ENCODE measurements at regions not wholly inside any gene's neighbourhood (a gene's known extent, or its start where the extent isn't known, plus 50 kb on each side); places are given as distances from the start of the nearest gene placed in this dataset.
"Not testable (repeated sequence)": the region's sequence is repeated elsewhere in the genome, so short reads cannot be mapped to it uniquely, and the experiment has no call there.

DNA sequence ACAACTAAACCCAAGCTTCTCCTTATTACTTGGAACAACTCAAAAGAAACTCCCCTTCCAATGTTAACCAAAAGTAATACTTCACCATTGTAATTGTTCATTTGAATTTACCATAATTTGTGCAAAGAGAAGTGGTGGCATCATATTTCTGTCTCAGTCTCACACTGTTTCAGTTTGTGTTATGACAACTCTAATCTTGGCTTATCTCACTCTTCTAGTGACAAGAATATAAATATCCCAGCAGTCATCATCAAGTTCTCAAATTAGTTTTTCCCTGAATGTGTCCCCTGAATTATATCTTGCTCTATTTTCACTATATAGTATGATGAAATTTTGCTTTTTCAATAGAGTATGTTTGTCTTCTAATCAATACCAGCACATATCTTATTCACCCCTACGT is 681.4 kb upstream of the PRR20A start:
- no peak overlapping the region for H3K4me3 ChIP-seq (replicated peaks in 1 of 2; ENCODE audit: low read depth in 2 of 2, low read length in 2 of 2)
- DNase-seq (ENCODE audit: low read depth in 2 of 2), result no peak
- TF ChIP-seq, protein P1, sequence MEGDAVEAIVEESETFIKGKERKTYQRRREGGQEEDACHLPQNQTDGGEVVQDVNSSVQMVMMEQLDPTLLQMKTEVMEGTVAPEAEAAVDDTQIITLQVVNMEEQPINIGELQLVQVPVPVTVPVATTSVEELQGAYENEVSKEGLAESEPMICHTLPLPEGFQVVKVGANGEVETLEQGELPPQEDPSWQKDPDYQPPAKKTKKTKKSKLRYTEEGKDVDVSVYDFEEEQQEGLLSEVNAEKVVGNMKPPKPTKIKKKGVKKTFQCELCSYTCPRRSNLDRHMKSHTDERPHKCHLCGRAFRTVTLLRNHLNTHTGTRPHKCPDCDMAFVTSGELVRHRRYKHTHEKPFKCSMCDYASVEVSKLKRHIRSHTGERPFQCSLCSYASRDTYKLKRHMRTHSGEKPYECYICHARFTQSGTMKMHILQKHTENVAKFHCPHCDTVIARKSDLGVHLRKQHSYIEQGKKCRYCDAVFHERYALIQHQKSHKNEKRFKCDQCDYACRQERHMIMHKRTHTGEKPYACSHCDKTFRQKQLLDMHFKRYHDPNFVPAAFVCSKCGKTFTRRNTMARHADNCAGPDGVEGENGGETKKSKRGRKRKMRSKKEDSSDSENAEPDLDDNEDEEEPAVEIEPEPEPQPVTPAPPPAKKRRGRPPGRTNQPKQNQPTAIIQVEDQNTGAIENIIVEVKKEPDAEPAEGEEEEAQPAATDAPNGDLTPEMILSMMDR (IDR thresholded peaks at IDR 0.05; ENCODE audit: low read depth, low read length), result no peak

DNA sequence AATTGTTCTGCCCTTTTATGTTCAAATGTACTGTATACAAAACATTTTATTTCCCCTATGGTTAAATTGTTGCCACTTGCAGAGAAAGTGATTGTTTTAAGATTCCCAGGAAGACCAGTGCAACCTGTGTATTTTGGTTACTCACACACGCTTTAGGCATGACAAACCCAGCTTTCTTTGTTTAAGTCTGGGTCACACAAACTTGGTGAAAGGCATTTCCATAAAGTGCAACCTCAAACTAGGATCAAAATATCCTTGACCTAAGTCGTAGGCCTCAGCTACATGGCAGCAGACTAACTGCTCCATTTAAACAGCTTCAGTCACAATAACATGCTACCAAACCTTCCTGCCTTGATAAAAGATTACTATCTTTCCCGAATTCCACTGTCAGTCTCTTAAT is 639.0 kb upstream of the PRR20A start:
- TF ChIP-seq, protein P1 (IDR thresholded peaks at IDR 0.05; ENCODE audit: low read depth, low read length), result no peak
- DNase-seq (ENCODE audit: low read depth in 2 of 2), result no peak

DNA sequence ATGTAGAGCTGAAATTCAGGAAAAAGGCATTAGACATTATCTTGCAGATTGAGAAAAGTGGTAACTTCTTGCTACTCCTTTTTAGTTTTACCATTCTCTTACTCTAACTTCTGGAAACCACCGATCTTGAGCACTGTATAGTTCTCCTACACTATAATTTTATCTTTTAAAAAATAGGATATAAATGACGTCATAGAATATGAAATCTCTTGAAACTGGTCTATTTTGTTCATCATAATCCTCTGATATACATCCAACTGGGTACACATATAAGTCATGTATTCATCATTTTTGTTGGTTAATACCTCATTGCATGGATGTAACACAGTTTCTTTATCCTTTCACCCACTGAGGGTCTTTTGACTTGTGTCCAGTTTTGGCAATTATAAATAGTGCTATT is 629.9 kb upstream of the PRR20A start:
- TF ChIP-seq, protein P1 (IDR thresholded peaks at IDR 0.05; ENCODE audit: low read depth, low read length), result no peak
- H3K4me3 ChIP-seq (replicated peaks in 1 of 2; ENCODE audit: low read depth in 2 of 2, low read length in 2 of 2), result no peak overlapping the region
- DNase-seq (ENCODE audit: low read depth in 2 of 2), result no peak

More for the DNA sequence above, 639.0 kb upstream of the PRR20A start:
- H3K4me3 ChIP-seq (replicated peaks in 1 of 2; ENCODE audit: low read depth in 2 of 2, low read length in 2 of 2), result no peak overlapping the region

DNA sequence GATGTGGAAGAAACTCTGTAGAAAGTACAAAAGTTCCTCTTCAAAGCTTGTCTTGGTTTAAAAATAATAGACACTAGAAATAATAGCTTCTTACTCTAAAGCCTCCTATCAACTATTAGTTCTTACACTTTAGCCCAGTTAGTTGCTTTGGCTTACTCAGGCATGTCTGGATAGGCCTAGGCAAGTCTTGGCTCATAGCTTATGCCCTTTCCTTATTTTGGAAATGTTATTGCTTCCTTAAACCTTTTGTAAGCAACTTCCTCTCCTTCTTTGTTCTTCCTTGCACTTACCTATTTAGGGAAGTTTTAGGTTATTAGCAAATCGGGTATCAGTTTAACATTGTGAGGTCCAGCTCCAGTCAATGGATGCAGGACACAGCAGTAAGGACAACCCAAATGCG is 628.4 kb upstream of the PRR20A start:
- not testable (repeated sequence) for H3K4me3 ChIP-seq (replicated peaks in 1 of 2; ENCODE audit: low read depth in 2 of 2, low read length in 2 of 2); DNase-seq (ENCODE audit: low read depth in 2 of 2)

DNA sequence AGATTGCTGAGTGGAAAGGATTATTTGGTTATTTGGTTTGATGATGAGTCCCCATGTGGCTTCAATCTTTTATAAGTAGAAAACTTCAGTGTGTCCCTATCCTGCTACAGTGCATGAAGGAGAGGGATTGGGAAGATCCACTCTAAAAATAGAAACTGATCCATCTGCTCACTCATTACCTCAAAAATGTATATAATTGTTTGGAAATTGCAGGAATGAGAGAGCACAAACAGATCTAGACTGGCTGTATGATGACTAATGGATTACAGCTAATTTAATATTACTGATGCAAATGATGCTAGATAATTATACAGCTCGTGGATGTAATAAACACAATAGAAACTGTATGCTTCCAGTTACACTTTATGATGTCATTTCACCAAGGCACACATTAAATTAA is 625.3 kb upstream of the PRR20A start:
- TF ChIP-seq, protein P1 (IDR thresholded peaks at IDR 0.05; ENCODE audit: low read depth, low read length), result no peak
- DNase-seq (ENCODE audit: low read depth in 2 of 2), result no peak
- no peak overlapping the region for H3K4me3 ChIP-seq (replicated peaks in 1 of 2; ENCODE audit: low read depth in 2 of 2, low read length in 2 of 2)

DNA sequence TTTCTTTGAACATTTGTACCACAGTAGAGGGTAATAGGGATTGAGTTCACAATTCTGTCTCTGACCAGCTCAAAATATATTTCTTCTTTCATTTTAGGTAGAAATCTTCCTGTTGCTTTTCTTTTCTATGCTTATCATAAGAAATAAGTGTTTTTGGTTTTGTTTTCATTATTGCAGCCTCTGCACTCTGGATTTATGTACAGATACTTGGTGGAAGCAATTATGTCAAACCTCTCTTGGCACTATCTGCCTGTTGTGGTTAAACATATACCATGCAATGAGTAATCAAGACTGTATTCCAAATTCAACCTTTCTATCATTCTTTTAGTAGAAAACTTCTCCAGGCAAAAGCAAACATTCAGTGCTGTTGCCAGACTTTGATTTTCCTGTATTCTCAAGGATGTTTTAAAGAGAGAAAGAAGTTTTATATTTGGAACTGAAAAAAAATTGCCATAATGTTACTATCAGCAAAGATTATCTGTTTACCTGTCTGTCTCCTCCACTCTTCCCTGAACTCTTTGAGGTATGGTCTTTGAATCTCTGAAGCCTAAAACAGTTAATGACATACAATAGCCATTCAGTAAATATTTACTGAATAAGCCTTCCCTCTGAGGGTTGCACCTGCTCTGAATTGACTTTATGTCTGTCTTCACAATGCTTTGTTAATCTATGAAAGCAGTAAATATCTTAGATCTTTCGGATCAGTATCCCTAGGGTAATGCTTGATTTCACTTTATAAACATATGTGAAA is 612.5 kb upstream of the PRR20A start:
- DNase-seq (ENCODE audit: low read depth in 2 of 2), result no peak
- TF ChIP-seq, protein P1 (IDR thresholded peaks at IDR 0.05; ENCODE audit: low read depth, low read length), result no peak
- H3K4me3 ChIP-seq (replicated peaks in 1 of 2; ENCODE audit: low read depth in 2 of 2, low read length in 2 of 2), result no peak overlapping the region

DNA sequence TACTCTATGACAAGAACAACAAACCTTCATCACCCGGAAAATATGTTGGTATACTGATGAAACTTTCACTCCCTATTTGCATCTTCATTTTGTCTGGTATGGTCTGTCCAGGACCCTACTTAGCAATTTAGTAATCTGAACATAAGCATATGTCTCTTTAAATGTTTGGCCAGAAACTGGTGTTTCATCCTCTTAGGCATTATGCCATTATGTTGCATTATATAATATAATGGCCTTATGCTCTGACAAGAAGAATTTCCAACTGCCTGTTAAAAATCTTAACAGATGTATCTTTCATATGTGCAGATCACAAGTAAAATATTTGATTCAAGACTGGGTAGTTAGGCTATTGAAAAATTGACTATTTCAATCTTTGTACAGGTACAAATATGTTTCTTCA is 610.6 kb upstream of the PRR20A start:
- DNase-seq (ENCODE audit: low read depth in 2 of 2), result no peak
- H3K4me3 ChIP-seq (replicated peaks in 1 of 2; ENCODE audit: low read depth in 2 of 2, low read length in 2 of 2), result no peak overlapping the region
- TF ChIP-seq, protein P1 (IDR thresholded peaks at IDR 0.05; ENCODE audit: low read depth, low read length), result no peak

DNA sequence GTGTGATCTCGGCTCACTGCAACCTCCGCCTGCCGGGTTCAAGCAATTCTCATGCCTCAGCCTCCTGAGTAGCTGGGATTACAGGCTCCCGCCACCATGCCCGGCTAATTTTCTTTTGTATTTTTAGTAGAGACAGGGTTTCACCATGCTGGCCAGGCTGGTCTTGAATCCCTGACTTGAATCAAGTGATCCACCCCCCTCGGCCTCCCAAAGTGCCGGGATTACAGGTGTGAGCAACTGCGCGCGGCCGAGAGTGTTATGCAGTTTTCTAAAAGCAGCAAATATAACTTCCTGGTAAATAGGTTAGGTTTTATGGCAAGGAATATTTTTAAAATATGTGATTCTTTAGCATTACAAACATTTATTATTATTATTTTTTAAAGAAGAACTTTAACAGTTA is 592.8 kb upstream of the PRR20A start:
- not testable (repeated sequence) for H3K4me3 ChIP-seq (replicated peaks in 1 of 2; ENCODE audit: low read depth in 2 of 2, low read length in 2 of 2); DNase-seq (ENCODE audit: low read depth in 2 of 2)

Measured in cardiac fibroblast (primary cell).